ENCODE measurements at regions not wholly inside any gene's neighbourhood (a gene's known extent, or its start where the extent isn't known, plus 50 kb on each side); places are given as distances from the start of the nearest gene placed in this dataset.

DNA sequence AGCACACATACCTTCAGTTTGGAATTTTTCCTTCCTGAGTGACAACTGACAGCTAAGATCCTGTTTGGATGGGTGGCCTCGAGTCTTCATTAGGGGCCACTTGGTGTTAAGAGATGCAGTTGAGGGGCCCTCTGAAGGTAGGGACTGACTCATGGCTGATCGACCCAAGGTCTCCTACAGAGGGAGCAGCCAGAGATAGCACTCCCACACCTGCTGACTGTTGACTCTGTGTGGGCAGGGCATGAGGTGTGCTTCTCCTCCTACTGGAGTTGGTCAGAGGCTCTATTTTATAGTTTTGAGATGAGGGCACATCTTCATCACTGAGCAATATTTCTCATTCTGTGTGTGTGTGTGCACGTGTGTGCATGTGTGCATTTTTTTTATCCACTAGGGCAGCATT lies 378.8 kb upstream of the PODXL start:
- Histone ChIP-seq H2AFZ (ENCODE audit: control insufficient read depth, low read length) (no peak overlapping the region), H3K9me1 (ENCODE audit: control insufficient read depth, extremely low read depth, insufficient read depth, low read length) (no peaks in the 10 kb centered on the region), H4K20me1 (ENCODE audit: control insufficient read depth, extremely low read depth, insufficient read depth, low read length) (no peaks in the 10 kb centered on the region), H3K4me3 (ENCODE audit: control insufficient read depth in 2 of 3, extremely low read depth in 1 of 3, insufficient read depth in 2 of 3, low read depth in 1 of 3, low read length in 3 of 3) (no peak overlapping the region), H3K27ac (ENCODE audit: control insufficient read depth, insufficient read depth, low read length) (no peak overlapping the region), H3K4me1 (ENCODE audit: control insufficient read depth, extremely low read depth, insufficient read depth, low read length) (no peaks in the 10 kb centered on the region), H3K27me3 (ENCODE audit: control insufficient read depth, extremely low read depth, insufficient read depth, low read length) (peaks cover 10% of the 10 kb centered on the region), H3K9ac (ENCODE audit: control insufficient read depth, extremely low read depth, insufficient read depth, low read length) (no peak overlapping the region), H3K79me2 (ENCODE audit: control insufficient read depth, insufficient read depth, low read length) (no peaks in the 10 kb centered on the region), H3K36me3 (ENCODE audit: control insufficient read depth in 2 of 2, extremely low read depth in 1 of 2, insufficient read depth in 2 of 2, low read length in 2 of 2) (no peaks in the 10 kb centered on the region), H3K4me2 (ENCODE audit: control insufficient read depth, extremely low read depth, insufficient read depth, low read depth, low read length) (no peak overlapping the region), H3K9me3 (ENCODE audit: control insufficient read depth, low read depth, low read length) (no peaks in the 10 kb centered on the region)
- TF ChIP-seq EZH2 (IDR thresholded peaks at IDR 0.05; ENCODE audit: low read length) = no peak
- TF ChIP-seq, protein P1, sequence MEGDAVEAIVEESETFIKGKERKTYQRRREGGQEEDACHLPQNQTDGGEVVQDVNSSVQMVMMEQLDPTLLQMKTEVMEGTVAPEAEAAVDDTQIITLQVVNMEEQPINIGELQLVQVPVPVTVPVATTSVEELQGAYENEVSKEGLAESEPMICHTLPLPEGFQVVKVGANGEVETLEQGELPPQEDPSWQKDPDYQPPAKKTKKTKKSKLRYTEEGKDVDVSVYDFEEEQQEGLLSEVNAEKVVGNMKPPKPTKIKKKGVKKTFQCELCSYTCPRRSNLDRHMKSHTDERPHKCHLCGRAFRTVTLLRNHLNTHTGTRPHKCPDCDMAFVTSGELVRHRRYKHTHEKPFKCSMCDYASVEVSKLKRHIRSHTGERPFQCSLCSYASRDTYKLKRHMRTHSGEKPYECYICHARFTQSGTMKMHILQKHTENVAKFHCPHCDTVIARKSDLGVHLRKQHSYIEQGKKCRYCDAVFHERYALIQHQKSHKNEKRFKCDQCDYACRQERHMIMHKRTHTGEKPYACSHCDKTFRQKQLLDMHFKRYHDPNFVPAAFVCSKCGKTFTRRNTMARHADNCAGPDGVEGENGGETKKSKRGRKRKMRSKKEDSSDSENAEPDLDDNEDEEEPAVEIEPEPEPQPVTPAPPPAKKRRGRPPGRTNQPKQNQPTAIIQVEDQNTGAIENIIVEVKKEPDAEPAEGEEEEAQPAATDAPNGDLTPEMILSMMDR (optimal IDR thresholded peaks at IDR 0.05 in 1 of 3, IDR thresholded peaks at IDR 0.05 in 1 of 3, conservative IDR thresholded peaks at IDR 0.05 in 1 of 3; ENCODE audit: extremely low read depth in 1 of 3, insufficient read depth in 2 of 3, low read length in 3 of 3) = peak in 1 of 3 experiments; percentile 4
- DNase-seq (ENCODE audit: low read depth, low spot score) (no peak), FAIRE-seq (no peak)
- dilution Hi-C loops (cut with MboI; ENCODE audit: extremely low pct_ligation_motif_present, low sequenced_read_pairs) = no loop called here

DNA sequence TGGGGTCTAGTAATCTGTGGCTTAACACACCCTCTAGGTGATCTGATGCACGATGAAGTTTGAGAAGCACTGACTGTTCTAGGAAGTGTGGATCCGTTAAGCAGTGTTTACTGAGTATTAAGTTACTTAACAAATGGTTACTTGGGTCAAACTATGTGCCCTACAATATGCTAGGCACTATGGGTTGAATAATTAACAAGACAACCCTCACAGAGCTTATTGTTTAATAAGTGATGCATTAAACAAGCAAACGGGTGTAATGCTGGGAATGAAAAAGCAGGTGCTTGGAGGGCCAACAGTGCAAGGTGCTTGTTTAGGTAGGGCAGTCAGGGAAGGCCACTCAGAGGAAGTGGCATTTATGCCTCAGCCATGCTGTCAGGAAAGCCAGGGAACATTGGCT lies 378.0 kb upstream of the PODXL start:
- TF ChIP-seq EZH2 (IDR thresholded peaks at IDR 0.05; ENCODE audit: low read length) = no peak
- TF ChIP-seq, protein P1 (optimal IDR thresholded peaks at IDR 0.05 in 1 of 3, IDR thresholded peaks at IDR 0.05 in 1 of 3, conservative IDR thresholded peaks at IDR 0.05 in 1 of 3; ENCODE audit: extremely low read depth in 1 of 3, insufficient read depth in 2 of 3, low read length in 3 of 3) = no peak
- FAIRE-seq (no peak), DNase-seq (ENCODE audit: low read depth, low spot score) (no peak)
- Histone ChIP-seq H3K27ac (ENCODE audit: control insufficient read depth, insufficient read depth, low read length) (no peak overlapping the region), H3K4me1 (ENCODE audit: control insufficient read depth, extremely low read depth, insufficient read depth, low read length) (no peaks in the 10 kb centered on the region), H3K36me3 (ENCODE audit: control insufficient read depth in 2 of 2, extremely low read depth in 1 of 2, insufficient read depth in 2 of 2, low read length in 2 of 2) (no peaks in the 10 kb centered on the region), H3K4me2 (ENCODE audit: control insufficient read depth, extremely low read depth, insufficient read depth, low read depth, low read length) (no peak overlapping the region), H4K20me1 (ENCODE audit: control insufficient read depth, extremely low read depth, insufficient read depth, low read length) (no peaks in the 10 kb centered on the region), H3K4me3 (ENCODE audit: control insufficient read depth in 2 of 3, extremely low read depth in 1 of 3, insufficient read depth in 2 of 3, low read depth in 1 of 3, low read length in 3 of 3) (no peak overlapping the region), H3K79me2 (ENCODE audit: control insufficient read depth, insufficient read depth, low read length) (no peaks in the 10 kb centered on the region), H3K9me1 (ENCODE audit: control insufficient read depth, extremely low read depth, insufficient read depth, low read length) (no peaks in the 10 kb centered on the region), H3K9ac (ENCODE audit: control insufficient read depth, extremely low read depth, insufficient read depth, low read length) (no peak overlapping the region), H3K9me3 (ENCODE audit: control insufficient read depth, low read depth, low read length) (no peaks in the 10 kb centered on the region), H2AFZ (ENCODE audit: control insufficient read depth, low read length) (no peak overlapping the region), H3K27me3 (ENCODE audit: control insufficient read depth, extremely low read depth, insufficient read depth, low read length) (peaks cover 10% of the 10 kb centered on the region)
- dilution Hi-C loops (cut with MboI; ENCODE audit: extremely low pct_ligation_motif_present, low sequenced_read_pairs) = no loop called here
